Transverse colon (tissue), 4 donors: ENCODE measurements at regions not wholly inside any gene's neighbourhood (a gene's known extent, or its start where the extent isn't known, plus 50 kb on each side); places are given as distances from the start of the nearest gene placed in this dataset.
"Not testable (repeated sequence)": the region's sequence is repeated elsewhere in the genome, so short reads cannot be mapped to it uniquely, and the experiment has no call there.

ENCODE experiments used
- DNase-seq: peaks from one replicate; pipeline ENCODE4 v3.0.0-alpha.2; 2019
- H3K27ac ChIP-seq, 4 donors: fragments of 200-600 bp; sonication (generic); 2 replicates each; pipeline ENCODE4 v1.5.1; 2016 to 2018; ENCODE audit warnings: inconsistent platforms in 4 of 4
- H3K27me3 ChIP-seq: fragments of 200-600 bp; sonication (generic); 2 replicates; pipeline ENCODE4 v1.5.1; 2017; ENCODE audit warnings: inconsistent platforms
- H3K36me3 ChIP-seq, 4 donors: fragments of 200-600 bp; sonication (generic); 2 replicates each; pipeline ENCODE4 v1.5.1; 2017 to 2019; ENCODE audit warnings: inconsistent platforms in 4 of 4
- H3K4me1 ChIP-seq, 4 donors: fragments of 200-600 bp; sonication (generic); 2 replicates each; pipeline ENCODE4 v1.5.1; 2017 to 2020; ENCODE audit warnings: inconsistent platforms in 4 of 4
- H3K4me3 ChIP-seq, 4 donors: fragments of 200-600 bp; sonication (generic); 1 replicate in 1 of 4; 2 replicates in 3 of 4; pipeline versions ENCODE4 v1.5.1 to v1.6.1; 2017 to 2019; ENCODE audit warnings: inconsistent platforms in 4 of 4
- H3K9me3 ChIP-seq, 2 donors: fragments of 200-600 bp; sonication (generic); 2 replicates each; pipeline ENCODE4 v1.5.1; 2017 to 2019; ENCODE audit warnings: inconsistent platforms in 2 of 2
- EP300 ChIP-seq: sonication (generic); formaldehyde crosslinking; IDR thresholded peaks from one replicate; pipeline ENCODE4 v1.6.1; 2017; ENCODE audit warnings: antibody characterized with exemption, low read depth
- POLR2A ChIP-seq: fragments of 450-650 bp; IDR thresholded peaks from one replicate; pipeline ENCODE4 v1.6.1; 2016; ENCODE audit warnings: antibody characterized with exemption, mild to moderate bottlenecking, moderate library complexity
- POLR2AphosphoS5 ChIP-seq, 3 donors: sonication (generic); formaldehyde crosslinking; IDR thresholded peaks; one replicate each; pipeline ENCODE4 v1.6.1; 2016; ENCODE audit warnings: antibody characterized with exemption in 3 of 3
- WGBS, 2 donors: methylation state at CpG; one replicate each; pipeline ENCODE4 v1.1.5; 2018; ENCODE audit warnings: low coverage in 1 of 2; 5-methylcytosine and 5-hydroxymethylcytosine counted together
- in situ Hi-C, 4 donors: fragments of 200-750 bp; cut with MboI; loops; one replicate each; pipeline versions ENCODE4 v1.15.0 to v1.15.1; 2017; ENCODE audit warnings: low sequenced_read_pairs in 3 of 4, low pct_ligation_motif_present in 1 of 4, low pct_unique_long_range_greater_than_20kb in 1 of 4
- intact Hi-C: fragments of 100-400 bp; cut with DNase I; formaldehyde crosslinking; loops from one replicate; pipeline ENCODE4 v1.15.1; 2023; ENCODE audit warnings: low total_unique reads
- TF ChIP-seq, protein P1 (sequence below), 5 experiments: fragments of 200-600 bp in 3 of 5; fragments of 450-650 bp in 2 of 5; sonication (generic) in 3 of 5; IDR thresholded peaks; 1 replicate in 2 of 5; 2 replicates in 3 of 5; pipeline ENCODE4 v1.5.1; 2016 to 2017; ENCODE audit warnings: antibody characterized with exemption in 5 of 5, inconsistent platforms in 3 of 5, mild to moderate bottlenecking in 2 of 5, moderate library complexity in 1 of 5

GRCh38 chrX:150088766-150089518 lies 150.7 kb upstream of the EOLA2 start:
- DNase-seq = no peak
- no peak overlapping the region for H3K4me3 ChIP-seq
- in situ Hi-C loops (no loop called here), intact Hi-C loops (no loop called here)
- no peaks in the 10 kb centered on the region for H3K4me1 ChIP-seq
- no peaks in the 10 kb centered on the region for H3K9me3 ChIP-seq
- no peaks in the 10 kb centered on the region for H3K36me3 ChIP-seq
- 91% methylated on average over 5 of the region's 5 CpGs; no CpG with 5 or more reads in 1 of the 2 donors for WGBS, 2 donors
- no peaks in the 10 kb centered on the region for H3K27me3 ChIP-seq
- TF ChIP-seq POLR2A (no peak), EP300 (no peak), POLR2AphosphoS5 (IDR thresholded peaks at IDR 0.05) (no peak)
- TF ChIP-seq, protein P1, sequence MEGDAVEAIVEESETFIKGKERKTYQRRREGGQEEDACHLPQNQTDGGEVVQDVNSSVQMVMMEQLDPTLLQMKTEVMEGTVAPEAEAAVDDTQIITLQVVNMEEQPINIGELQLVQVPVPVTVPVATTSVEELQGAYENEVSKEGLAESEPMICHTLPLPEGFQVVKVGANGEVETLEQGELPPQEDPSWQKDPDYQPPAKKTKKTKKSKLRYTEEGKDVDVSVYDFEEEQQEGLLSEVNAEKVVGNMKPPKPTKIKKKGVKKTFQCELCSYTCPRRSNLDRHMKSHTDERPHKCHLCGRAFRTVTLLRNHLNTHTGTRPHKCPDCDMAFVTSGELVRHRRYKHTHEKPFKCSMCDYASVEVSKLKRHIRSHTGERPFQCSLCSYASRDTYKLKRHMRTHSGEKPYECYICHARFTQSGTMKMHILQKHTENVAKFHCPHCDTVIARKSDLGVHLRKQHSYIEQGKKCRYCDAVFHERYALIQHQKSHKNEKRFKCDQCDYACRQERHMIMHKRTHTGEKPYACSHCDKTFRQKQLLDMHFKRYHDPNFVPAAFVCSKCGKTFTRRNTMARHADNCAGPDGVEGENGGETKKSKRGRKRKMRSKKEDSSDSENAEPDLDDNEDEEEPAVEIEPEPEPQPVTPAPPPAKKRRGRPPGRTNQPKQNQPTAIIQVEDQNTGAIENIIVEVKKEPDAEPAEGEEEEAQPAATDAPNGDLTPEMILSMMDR (IDR thresholded peaks at IDR 0.05) = no peak
- H3K27ac ChIP-seq = no peak overlapping the region

- H3K36me3 ChIP-seq, H3K9me3 ChIP-seq, H3K27me3 ChIP-seq, H3K27ac ChIP-seq, H3K4me1 ChIP-seq, H3K4me3 ChIP-seq, in situ Hi-C loops, DNase-seq, intact Hi-C loops: not testable (repeated sequence)
- WGBS, 2 donors = 92% methylated on average over 4 of the region's 4 CpGs; no CpG with 5 or more reads in 1 of the 2 donors
These were observed 153.0 kb upstream of the EOLA2 start for GRCh38 chrX:150091300-150091699.

GRCh38 chrX:150092549-150092948 lies 154.3 kb upstream of the EOLA2 start:
- no peak for DNase-seq
- Histone ChIP-seq H3K4me1 (no peaks in the 10 kb centered on the region), H3K4me3 (no peak overlapping the region), H3K27ac (no peak overlapping the region), H3K36me3 (no peaks in the 10 kb centered on the region), H3K27me3 (no peaks in the 10 kb centered on the region), H3K9me3 (no peaks in the 10 kb centered on the region)
- in situ Hi-C loops (no loop called here), intact Hi-C loops (no loop called here)
- TF ChIP-seq, protein P1 (IDR thresholded peaks at IDR 0.05) = no peak
- no peak for TF ChIP-seq POLR2AphosphoS5 (IDR thresholded peaks at IDR 0.05)
- no peak for TF ChIP-seq POLR2A
- TF ChIP-seq EP300 = no peak
- WGBS, 2 donors = 46% methylated on average over 4 of the region's 4 CpGs; no CpG with 5 or more reads in 1 of the 2 donors

DNA sequence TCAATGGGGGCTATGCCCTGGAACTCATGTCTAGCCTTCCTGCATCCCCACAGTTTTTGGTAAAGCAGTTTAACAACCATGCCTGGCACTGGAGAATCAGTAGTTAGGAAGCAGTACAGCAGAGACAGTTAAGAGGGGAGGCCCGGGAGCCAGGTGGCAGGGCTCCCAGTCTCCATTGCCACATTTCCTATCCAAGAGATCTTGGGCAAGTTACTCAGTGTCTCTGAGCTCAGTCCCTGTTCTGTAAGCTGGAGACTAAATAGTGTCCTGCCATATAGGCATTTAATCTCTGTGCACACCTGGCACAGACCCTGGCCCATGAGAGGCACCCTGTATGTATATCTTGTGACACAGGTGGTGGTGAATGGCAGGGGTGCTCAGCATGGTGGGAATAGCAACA lies 156.1 kb upstream of the EOLA2 start:
- Histone ChIP-seq H3K27ac (no peak overlapping the region), H3K9me3 (no peaks in the 10 kb centered on the region), H3K27me3 (no peaks in the 10 kb centered on the region), H3K4me3 (no peak overlapping the region), H3K36me3 (no peaks in the 10 kb centered on the region), H3K4me1 (no peaks in the 10 kb centered on the region)
- in situ Hi-C loops (no loop called here), intact Hi-C loops (no loop called here)
- TF ChIP-seq, protein P1 (IDR thresholded peaks at IDR 0.05) = no peak
- DNase-seq = no peak
- WGBS, 2 donors = 46% methylated on average over 1 of the region's 1 CpG; no CpG with 5 or more reads in 1 of the 2 donors

- intact Hi-C loops (no loop called here), in situ Hi-C loops (no loop called here)
- TF ChIP-seq POLR2AphosphoS5 (IDR thresholded peaks at IDR 0.05) = no peak
- TF ChIP-seq, protein P1 (IDR thresholded peaks at IDR 0.05) = no peak
These were observed 156.7 kb upstream of the EOLA2 start for GRCh38 chrX:150094996-150095395.

More at GRCh38 chrX:150094996-150095395, 156.7 kb upstream of the EOLA2 start:
- Histone ChIP-seq H3K4me1 (no peaks in the 10 kb centered on the region), H3K9me3 (no peaks in the 10 kb centered on the region), H3K27me3 (no peaks in the 10 kb centered on the region), H3K4me3 (no peak overlapping the region), H3K27ac (no peak overlapping the region), H3K36me3 (no peaks in the 10 kb centered on the region)
- DNase-seq = no peak
